Activated CD8-positive, alpha-beta memory T cell treated with anti-CD3 and anti-CD28 coated beads, Interleukin-2, amount 50 U/mL, for 48 hours (primary cell): ENCODE measurements at regions not wholly inside any gene's neighbourhood (a gene's known extent, or its start where the extent isn't known, plus 50 kb on each side); places are given as distances from the start of the nearest gene placed in this dataset.
"Not testable (repeated sequence)": the region's sequence is repeated elsewhere in the genome, so short reads cannot be mapped to it uniquely, and the experiment has no call there.

Experiments
- DNase-seq: peaks from one replicate; pipeline ENCODE4 v3.0.0-alpha.2; 2020

- DNase-seq, result no peak
These were observed 369.3 kb upstream of the ATP11B start for GRCh38 chr3:182424006-182424405.

GRCh38 chr3:182425926-182426718 is 367.2 kb upstream of the ATP11B start:
- not testable (repeated sequence) for DNase-seq

- DNase-seq, result not testable (repeated sequence)
These were observed 361.3 kb upstream of the ATP11B start for GRCh38 chr3:182431972-182432371.

GRCh38 chr3:182435860-182436259 is 357.4 kb upstream of the ATP11B start:
- no peak for DNase-seq

- DNase-seq, result no peak
These were observed 356.8 kb upstream of the ATP11B start for GRCh38 chr3:182436547-182436946.

- DNase-seq, result no peak
These were observed 354.9 kb upstream of the ATP11B start for GRCh38 chr3:182438398-182438797.

- no peak for DNase-seq
These were observed 353.2 kb upstream of the ATP11B start for GRCh38 chr3:182440101-182440500.

GRCh38 chr3:182445576-182445975 is 347.7 kb upstream of the ATP11B start:
- no peak for DNase-seq

- no peak for DNase-seq
These were observed 342.1 kb upstream of the ATP11B start for GRCh38 chr3:182450942-182451787.

- DNase-seq, result no peak
These were observed 341.4 kb upstream of the ATP11B start for GRCh38 chr3:182451871-182452270.

- no peak for DNase-seq
These were observed 338.3 kb upstream of the ATP11B start for GRCh38 chr3:182455011-182455410.

- DNase-seq, result no peak
These were observed 333.0 kb upstream of the ATP11B start for GRCh38 chr3:182460303-182460702.

GRCh38 chr3:182462152-182462551 is 331.2 kb upstream of the ATP11B start:
- no peak for DNase-seq

GRCh38 chr3:182464513-182465145 is 328.7 kb upstream of the ATP11B start:
- DNase-seq, result no peak

GRCh38 chr3:182465301-182466185 is 327.8 kb upstream of the ATP11B start:
- DNase-seq, result no peak

GRCh38 chr3:182469086-182469485 is 324.2 kb upstream of the ATP11B start:
- DNase-seq, result no peak

GRCh38 chr3:182470187-182470586 is 323.1 kb upstream of the ATP11B start:
- no peak for DNase-seq

GRCh38 chr3:182473191-182473710 is 320.1 kb upstream of the ATP11B start:
- no peak for DNase-seq

- DNase-seq, result no peak
These were observed 314.9 kb upstream of the ATP11B start for GRCh38 chr3:182478369-182478768.

- DNase-seq, result no peak
These were observed 313.6 kb upstream of the ATP11B start for GRCh38 chr3:182479419-182480336.

GRCh38 chr3:182482705-182483104 is 310.6 kb upstream of the ATP11B start:
- DNase-seq, result no peak
